Keratinocyte (primary cell): ENCODE measurements at regions not wholly inside any gene's neighbourhood (a gene's known extent, or its start where the extent isn't known, plus 50 kb on each side); places are given as distances from the start of the nearest gene placed in this dataset.

Experiments used
- DNase-seq: peaks from one replicate; pipeline ENCODE4 v3.0.0-alpha.2; 2011; ENCODE audit warnings: low read depth, missing footprints, low spot score
- FAIRE-seq: peaks from 2 replicates; lab custom pipeline; 2011; peaks lifted over from hg19 to GRCh38; lab: Jason Lieb, UNC
- H2AFZ ChIP-seq: 2 replicates; pipeline ENCODE4 v1.6.0; 2012; ENCODE audit warnings: low read length, control low read depth, inconsistent platforms; ENCODE audit not compliant: control insufficient read depth
- H3K27ac ChIP-seq: 2 replicates; pipeline ENCODE4 v1.5.1; 2011; ENCODE audit warnings: low read length; ENCODE audit not compliant: control insufficient read depth, insufficient read depth
- H3K27me3 ChIP-seq: 3 replicates; pipeline ENCODE4 v1.6.0; 2011; ENCODE audit warnings: low read length; ENCODE audit not compliant: control insufficient read depth, insufficient read depth; ENCODE audit errors: extremely low read depth
- H3K36me3 ChIP-seq, 2 experiments: 2 replicates in 1 of 2; 3 replicates in 1 of 2; pipeline ENCODE4 v1.5.1; 2011; ENCODE audit warnings: low read length in 2 of 2, mild to moderate bottlenecking in 1 of 2; ENCODE audit not compliant: control insufficient read depth in 2 of 2, insufficient read depth in 2 of 2; ENCODE audit errors: extremely low read depth in 1 of 2
- H3K4me1 ChIP-seq: 3 replicates; pipeline ENCODE4 v1.5.1; 2011; ENCODE audit warnings: low read length; ENCODE audit not compliant: control insufficient read depth, insufficient read depth; ENCODE audit errors: extremely low read depth
- H3K4me2 ChIP-seq: 3 replicates; pipeline ENCODE4 v1.6.0; 2011; ENCODE audit warnings: low read depth, low read length; ENCODE audit not compliant: control insufficient read depth, insufficient read depth; ENCODE audit errors: extremely low read depth
- H3K4me3 ChIP-seq, 3 experiments: fragments of 200-600 bp in 1 of 3; sonication (generic) in 1 of 3; 2 replicates in 2 of 3; 3 replicates in 1 of 3; pipeline ENCODE4 v1.5.1; 2011 to 2016; ENCODE audit warnings: low read length in 3 of 3, mild to moderate bottlenecking in 3 of 3, control low read depth in 2 of 3, inconsistent platforms in 1 of 3, low read depth in 1 of 3, mixed read lengths in 1 of 3, mixed run types in 1 of 3, moderate library complexity in 1 of 3; ENCODE audit not compliant: control insufficient read depth in 2 of 3, insufficient read depth in 2 of 3; ENCODE audit errors: extremely low read depth in 1 of 3
- H3K79me2 ChIP-seq: 2 replicates; pipeline ENCODE4 v1.6.0; 2012; ENCODE audit warnings: low read length; ENCODE audit not compliant: control insufficient read depth, insufficient read depth
- H3K9ac ChIP-seq: 3 replicates; pipeline ENCODE4 v1.6.0; 2011; ENCODE audit warnings: low read length; ENCODE audit not compliant: control insufficient read depth, insufficient read depth; ENCODE audit errors: extremely low read depth
- H3K9me1 ChIP-seq: 3 replicates; pipeline ENCODE4 v1.6.0; 2011; ENCODE audit warnings: low read length; ENCODE audit not compliant: control insufficient read depth, insufficient read depth; ENCODE audit errors: extremely low read depth
- H3K9me3 ChIP-seq: 2 replicates; pipeline ENCODE4 v1.5.1; 2012; ENCODE audit warnings: low read depth, low read length; ENCODE audit not compliant: control insufficient read depth
- H4K20me1 ChIP-seq: 3 replicates; pipeline ENCODE4 v1.6.0; 2011; ENCODE audit warnings: low read length; ENCODE audit not compliant: control insufficient read depth, insufficient read depth; ENCODE audit errors: extremely low read depth
- CTCF ChIP-seq, 3 experiments: IDR thresholded peaks in 1 of 3; conservative IDR thresholded peaks in 1 of 3; optimal IDR thresholded peaks in 1 of 3; 2 replicates in 2 of 3; 3 replicates in 1 of 3; pipeline versions ENCODE3 to v1.5.1; 2011; ENCODE audit warnings: low read length in 3 of 3, mild to moderate bottlenecking in 3 of 3, moderate library complexity in 2 of 3, control low read depth in 1 of 3, inconsistent platforms in 1 of 3; ENCODE audit not compliant: insufficient read depth in 2 of 3; ENCODE audit errors: extremely low read depth in 1 of 3
- EZH2 ChIP-seq: IDR thresholded peaks from one replicate; pipeline ENCODE4 v1.6.1; 2012; ENCODE audit warnings: inconsistent platforms, mild to moderate bottlenecking, low read length, moderate library complexity
- dilution Hi-C: fragments of 300-500 bp; cut with MboI; formaldehyde crosslinking; loops from one replicate; pipeline ENCODE4 v1.7.0; 2020; ENCODE audit warnings: low sequenced_read_pairs; ENCODE audit not compliant: extremely low pct_ligation_motif_present

- H4K20me1 ChIP-seq: no peaks in the 10 kb centered on the region
- FAIRE-seq (no peak), DNase-seq (no peak)
- H3K27me3 ChIP-seq: peaks cover 4% of the 10 kb centered on the region
- H3K4me3 ChIP-seq: no peak overlapping the region
- H3K36me3 ChIP-seq: no peaks in the 10 kb centered on the region
- peaks cover 7% of the 10 kb centered on the region for H3K4me1 ChIP-seq
- no peak overlapping the region for H3K27ac ChIP-seq
- H2AFZ ChIP-seq: no peak overlapping the region
- TF ChIP-seq CTCF (optimal IDR thresholded peaks at IDR 0.05 in 1 of 3, IDR thresholded peaks at IDR 0.05 in 1 of 3, conservative IDR thresholded peaks at IDR 0.05 in 1 of 3; ENCODE audit: extremely low read depth in 1 of 3, insufficient read depth in 2 of 3, low read length in 3 of 3): no peak
- TF ChIP-seq EZH2: no peak
- no peak overlapping the region for H3K9ac ChIP-seq
- peaks cover 2% of the 10 kb centered on the region for H3K9me3 ChIP-seq
- no peak overlapping the region for H3K4me2 ChIP-seq
- no peaks in the 10 kb centered on the region for H3K79me2 ChIP-seq
- dilution Hi-C loops: no loop called here
- no peaks in the 10 kb centered on the region for H3K9me1 ChIP-seq
Observed at GRCh38 chr1:31509124-31510072, 66.9 kb upstream of the TINAGL1 start.

- H3K9me3 ChIP-seq: peaks cover 2% of the 10 kb centered on the region
- peaks cover 4% of the 10 kb centered on the region for H3K27me3 ChIP-seq
- peaks cover 11% of the 10 kb centered on the region for H3K4me1 ChIP-seq
- TF ChIP-seq EZH2 (no peak), CTCF (optimal IDR thresholded peaks at IDR 0.05 in 1 of 3, IDR thresholded peaks at IDR 0.05 in 1 of 3, conservative IDR thresholded peaks at IDR 0.05 in 1 of 3; ENCODE audit: extremely low read depth in 1 of 3, insufficient read depth in 2 of 3, low read length in 3 of 3) (no peak)
- no peaks in the 10 kb centered on the region for H4K20me1 ChIP-seq
- no peak overlapping the region for H2AFZ ChIP-seq
- no peak overlapping the region for H3K27ac ChIP-seq
- dilution Hi-C loops: no loop called here
- H3K9me1 ChIP-seq: no peaks in the 10 kb centered on the region
- DNase-seq (no peak), FAIRE-seq (no peak)
- H3K36me3 ChIP-seq: no peaks in the 10 kb centered on the region
- no peak overlapping the region for H3K4me3 ChIP-seq
- H3K4me2 ChIP-seq: no peak overlapping the region
- H3K9ac ChIP-seq: no peak overlapping the region
- H3K79me2 ChIP-seq: no peaks in the 10 kb centered on the region
Observed at GRCh38 chr1:31510304-31510703, 66.0 kb upstream of the TINAGL1 start.
